Dermis microvascular lymphatic vessel endothelial cell (primary cell): ENCODE measurements at regions not wholly inside any gene's neighbourhood (a gene's known extent, or its start where the extent isn't known, plus 50 kb on each side); places are given as distances from the start of the nearest gene placed in this dataset.
"Not testable (repeated sequence)": the region's sequence is repeated elsewhere in the genome, so short reads cannot be mapped to it uniquely, and the experiment has no call there.

ENCODE experiments used
- DNase-seq, 2 donors: peaks; one replicate each; pipeline versions ENCODE4 v3.0.0 to v3.0.0-alpha.2; 2010; ENCODE audit warnings: low read depth in 2 of 2

- DNase-seq, result no peak
Measured at GRCh38 chrX:121639781-121640180, 592.4 kb downstream of the GLUD2 start.

- no peak for DNase-seq
Measured at GRCh38 chrX:121641560-121641959, 594.1 kb downstream of the GLUD2 start.

GRCh38 chrX:121642415-121642814 is 595.0 kb downstream of the GLUD2 start:
- no peak for DNase-seq

- no peak for DNase-seq
Measured at GRCh38 chrX:121649417-121649816, 602.0 kb downstream of the GLUD2 start.

- DNase-seq, result no peak
Measured at GRCh38 chrX:121655276-121655675, 607.9 kb downstream of the GLUD2 start.

GRCh38 chrX:121666171-121666570 is 618.8 kb downstream of the GLUD2 start:
- DNase-seq, result no peak

- no peak for DNase-seq
Measured at GRCh38 chrX:121671649-121672048, 624.2 kb downstream of the GLUD2 start.

- DNase-seq, result not testable (repeated sequence)
Measured at GRCh38 chrX:121709236-121709635, 661.8 kb downstream of the GLUD2 start.

GRCh38 chrX:121733514-121733913 is 686.1 kb downstream of the GLUD2 start:
- DNase-seq, result no peak

GRCh38 chrX:121746105-121746504 is 698.7 kb downstream of the GLUD2 start:
- no peak for DNase-seq

- not testable (repeated sequence) for DNase-seq
Measured at GRCh38 chrX:121753602-121754001, 706.2 kb downstream of the GLUD2 start.

- no peak for DNase-seq
Measured at GRCh38 chrX:121754301-121754700, 706.9 kb downstream of the GLUD2 start.

- DNase-seq, result no peak
Measured at GRCh38 chrX:121755541-121755940, 708.1 kb downstream of the GLUD2 start.

- DNase-seq, result no peak
Measured at GRCh38 chrX:121761845-121762244, 714.4 kb downstream of the GLUD2 start.

GRCh38 chrX:121763671-121764070 is 716.3 kb downstream of the GLUD2 start:
- no peak for DNase-seq

- not testable (repeated sequence) for DNase-seq
Measured at GRCh38 chrX:121768210-121768609, 720.8 kb downstream of the GLUD2 start.

GRCh38 chrX:121781991-121782390 is 734.6 kb downstream of the GLUD2 start:
- no peak for DNase-seq

GRCh38 chrX:121782544-121782943 is 735.1 kb downstream of the GLUD2 start:
- no peak for DNase-seq

GRCh38 chrX:121782976-121783375 is 735.6 kb downstream of the GLUD2 start:
- no peak for DNase-seq

GRCh38 chrX:121802881-121803412 is 755.5 kb downstream of the GLUD2 start:
- no peak for DNase-seq

GRCh38 chrX:121823406-121823805 is 776.0 kb downstream of the GLUD2 start:
- DNase-seq, result no peak

- no peak for DNase-seq
Measured at GRCh38 chrX:121831601-121832000, 784.2 kb downstream of the GLUD2 start.

GRCh38 chrX:121832446-121832845 is 785.0 kb downstream of the GLUD2 start:
- DNase-seq, result no peak

- no peak for DNase-seq
Measured at GRCh38 chrX:121836000-121836399, 788.6 kb downstream of the GLUD2 start.
